ENCODE measurements at regions not wholly inside any gene's neighbourhood (a gene's known extent, or its start where the extent isn't known, plus 50 kb on each side); places are given as distances from the start of the nearest gene placed in this dataset.

DNA sequence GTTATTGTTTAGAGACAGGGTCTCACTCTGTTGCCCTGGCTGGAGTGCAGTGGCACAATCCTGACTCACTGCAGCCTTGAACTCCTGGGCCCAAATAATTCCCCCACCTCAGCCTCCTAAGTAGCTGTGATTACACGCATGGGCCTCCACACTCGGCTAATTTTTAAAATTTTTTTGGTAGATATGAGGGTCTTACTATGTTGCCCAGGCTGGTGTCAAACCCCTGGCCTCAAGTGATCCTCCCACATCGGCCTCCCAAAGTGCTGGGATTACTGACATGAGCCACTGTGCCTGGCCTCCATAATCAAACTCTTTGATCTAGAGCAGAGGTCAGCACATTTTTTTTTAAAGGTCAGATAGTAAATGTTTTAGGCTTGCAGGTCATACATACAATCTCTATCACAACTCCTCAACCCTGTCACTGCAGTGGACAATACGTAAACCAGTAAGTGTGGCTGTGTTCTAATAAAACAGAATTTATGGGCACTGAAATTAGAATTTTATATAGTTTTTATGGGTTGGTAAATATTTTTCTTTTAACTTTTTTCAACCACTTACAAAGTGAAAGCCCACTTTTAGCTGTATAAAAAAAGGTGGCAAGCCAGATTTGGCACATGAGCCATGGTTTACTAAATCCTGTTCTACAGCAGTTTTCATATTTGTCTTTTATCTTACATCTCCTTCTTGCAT is 105.1 kb upstream of the RAPGEF2 start:
- no peaks in the 10 kb centered on the region for H3K4me1 ChIP-seq (ENCODE audit: control insufficient read depth, insufficient read depth, low read length)
- no peak for DNase-seq (ENCODE audit: low read depth, low spot score)
- WGBS (ENCODE audit: insufficient coverage, insufficient replicate concordance, low lambda C conversion rate, missing lambda C conversion rate): 46% methylated on average over 4 of the region's 4 CpGs
- no peak for FAIRE-seq
- SMC1A ChIA-PET (ENCODE audit: uncharacterized antibody, unreplicated experiment): interaction anchor here (0.9 to 1.2 kb wide), 5 partner anchors 14 to 137 kb away, joined by 3 read pairs; no protein-coding TSS in a partner anchor
- no peak overlapping the region for H2AFZ ChIP-seq (ENCODE audit: control insufficient read depth, low read depth, low read length)
- no peak overlapping the region for H3K4me2 ChIP-seq (ENCODE audit: control insufficient read depth, insufficient read depth)
- no peak overlapping the region for H3K9ac ChIP-seq (ENCODE audit: control insufficient read depth, insufficient read depth, low read length)
- H4K20me1 ChIP-seq (ENCODE audit: control insufficient read depth, insufficient read depth): no peaks in the 10 kb centered on the region
- H3K4me3 ChIP-seq: no peak overlapping the region
- no peaks in the 10 kb centered on the region for H3K27me3 ChIP-seq (replicated peaks in 1 of 2; ENCODE audit: control insufficient read depth in 2 of 2, insufficient read depth in 2 of 2, low read length in 1 of 2)
- CTCF ChIA-PET: interaction anchor here (1.6 kb wide), 1 partner anchor 19 kb away, joined by 10 read pairs; no protein-coding TSS in a partner anchor
- no peaks in the 10 kb centered on the region; the same call in 2 of the 3 replicates for H3K9me3 ChIP-seq (replicated peaks; ENCODE audit: control insufficient read depth, insufficient read depth, low read length)
- intact Hi-C loops (cut with micrococcal nuclease; ENCODE audit: unreplicated experiment): no loop called here
- H3K36me3 ChIP-seq (ENCODE audit: control insufficient read depth in 2 of 2, insufficient read depth in 2 of 2, low read length in 1 of 2): no peaks in the 10 kb centered on the region
- no peak for ATAC-seq
- POLR2A ChIA-PET: interaction anchor here (0.6 kb wide), 1 partner anchor 51 kb away, joined by 7 read pairs; no protein-coding TSS in a partner anchor
- no peak for TF ChIP-seq CREB1 (IDR thresholded peaks at IDR 0.05; ENCODE audit: low read depth)
- no peak for TF ChIP-seq ZBTB33 (IDR thresholded peaks at IDR 0.05)
- TF ChIP-seq ZBED1 (IDR thresholded peaks at IDR 0.05; ENCODE audit: borderline replicate concordance): no peak
- TF ChIP-seq MAX (IDR thresholded peaks at IDR 0.05; ENCODE audit: low read depth, low read length): no peak
- no peak for TF ChIP-seq E2F8 (IDR thresholded peaks at IDR 0.05; ENCODE audit: low read depth, partially characterized antibody)
- TF ChIP-seq CHD1 (IDR thresholded peaks at IDR 0.05; ENCODE audit: low read depth, low read length): no peak
- TF ChIP-seq MYB (IDR thresholded peaks at IDR 0.05; ENCODE audit: borderline replicate concordance, low read depth, low read length): no peak
- TF ChIP-seq NR2C2 (IDR thresholded peaks at IDR 0.05; ENCODE audit: borderline replicate concordance, control insufficient read depth, insufficient read length, low read depth): no peak
- TF ChIP-seq RBBP5 (conservative IDR thresholded peaks at IDR 0.05): no peak
- no peak for TF ChIP-seq SREBF1 (IDR thresholded peaks at IDR 0.05; ENCODE audit: low read length)
- TF ChIP-seq, protein P1, sequence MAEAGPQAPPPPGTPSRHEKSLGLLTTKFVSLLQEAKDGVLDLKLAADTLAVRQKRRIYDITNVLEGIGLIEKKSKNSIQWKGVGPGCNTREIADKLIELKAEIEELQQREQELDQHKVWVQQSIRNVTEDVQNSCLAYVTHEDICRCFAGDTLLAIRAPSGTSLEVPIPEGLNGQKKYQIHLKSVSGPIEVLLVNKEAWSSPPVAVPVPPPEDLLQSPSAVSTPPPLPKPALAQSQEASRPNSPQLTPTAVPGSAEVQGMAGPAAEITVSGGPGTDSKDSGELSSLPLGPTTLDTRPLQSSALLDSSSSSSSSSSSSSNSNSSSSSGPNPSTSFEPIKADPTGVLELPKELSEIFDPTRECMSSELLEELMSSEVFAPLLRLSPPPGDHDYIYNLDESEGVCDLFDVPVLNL (IDR thresholded peaks at IDR 0.05; ENCODE audit: low read depth, low read length): no peak
- in situ Hi-C loops (cut with MboI): no loop called here
- no peaks in the 10 kb centered on the region for H3K79me2 ChIP-seq (ENCODE audit: control insufficient read depth, insufficient read depth, low read length)
- no TSS peak for BruUV-seq (replicated peaks)
- RAD21 ChIA-PET (ENCODE audit: unreplicated experiment): no interaction called here
- H3K27ac ChIP-seq (ENCODE audit: control insufficient read depth, insufficient read depth): no peak overlapping the region
